ENCODE measurements at regions not wholly inside any gene's neighbourhood (a gene's known extent, or its start where the extent isn't known, plus 50 kb on each side); places are given as distances from the start of the nearest gene placed in this dataset.
"Not testable (repeated sequence)": the region's sequence is repeated elsewhere in the genome, so short reads cannot be mapped to it uniquely, and the experiment has no call there.

DNA sequence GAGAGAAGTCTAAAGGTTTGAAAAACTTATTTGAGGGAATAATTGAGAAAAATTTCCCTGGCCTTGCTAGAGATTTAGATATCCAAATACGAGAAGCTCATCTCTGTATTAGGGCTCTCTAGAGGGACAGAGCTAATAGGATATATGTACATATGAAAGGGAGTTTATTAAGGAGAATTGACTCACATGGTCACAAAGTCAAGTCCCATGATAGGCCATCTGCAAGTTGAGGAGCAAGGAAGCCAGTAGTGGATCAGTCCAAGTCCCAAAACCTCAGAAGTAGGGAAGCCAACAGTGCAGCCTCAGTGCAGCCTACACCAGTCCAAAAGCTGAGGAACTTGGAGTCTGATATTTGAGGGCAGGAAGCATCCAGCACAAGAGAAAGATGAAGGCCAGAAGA, 126.7 kb downstream of the PJA2 start:
- H3K4me3 ChIP-seq (replicated peaks; ENCODE audit: low read depth, low read length); DNase-seq (ENCODE audit: low read depth): not testable (repeated sequence)

DNA sequence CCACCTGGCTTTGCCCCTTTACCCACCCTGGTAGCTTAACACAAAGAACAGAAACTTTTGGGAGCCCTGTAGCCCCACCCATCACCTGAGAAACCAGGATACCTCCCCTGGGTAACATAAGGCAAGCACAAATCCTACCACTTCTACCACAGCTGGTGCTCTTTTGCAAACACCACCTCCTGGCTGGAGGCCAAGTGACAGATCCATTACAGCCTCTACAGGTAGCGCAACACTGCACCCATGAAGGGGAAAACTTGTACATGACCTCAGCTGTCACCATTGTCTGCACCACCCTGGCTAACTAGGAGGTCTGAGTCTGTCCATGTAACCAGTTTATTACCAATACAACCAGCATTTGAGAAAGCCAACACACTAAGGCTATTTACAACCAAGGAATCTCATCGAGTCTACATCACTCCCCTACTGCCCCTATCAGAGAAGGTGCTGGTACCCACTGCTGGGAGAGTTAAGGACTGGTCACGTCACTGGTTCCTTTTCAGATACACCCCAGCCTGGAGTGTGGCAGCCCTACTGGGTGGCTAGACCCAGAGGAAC, 128.6 kb downstream of the PJA2 start:
- TF ChIP-seq, protein P1, sequence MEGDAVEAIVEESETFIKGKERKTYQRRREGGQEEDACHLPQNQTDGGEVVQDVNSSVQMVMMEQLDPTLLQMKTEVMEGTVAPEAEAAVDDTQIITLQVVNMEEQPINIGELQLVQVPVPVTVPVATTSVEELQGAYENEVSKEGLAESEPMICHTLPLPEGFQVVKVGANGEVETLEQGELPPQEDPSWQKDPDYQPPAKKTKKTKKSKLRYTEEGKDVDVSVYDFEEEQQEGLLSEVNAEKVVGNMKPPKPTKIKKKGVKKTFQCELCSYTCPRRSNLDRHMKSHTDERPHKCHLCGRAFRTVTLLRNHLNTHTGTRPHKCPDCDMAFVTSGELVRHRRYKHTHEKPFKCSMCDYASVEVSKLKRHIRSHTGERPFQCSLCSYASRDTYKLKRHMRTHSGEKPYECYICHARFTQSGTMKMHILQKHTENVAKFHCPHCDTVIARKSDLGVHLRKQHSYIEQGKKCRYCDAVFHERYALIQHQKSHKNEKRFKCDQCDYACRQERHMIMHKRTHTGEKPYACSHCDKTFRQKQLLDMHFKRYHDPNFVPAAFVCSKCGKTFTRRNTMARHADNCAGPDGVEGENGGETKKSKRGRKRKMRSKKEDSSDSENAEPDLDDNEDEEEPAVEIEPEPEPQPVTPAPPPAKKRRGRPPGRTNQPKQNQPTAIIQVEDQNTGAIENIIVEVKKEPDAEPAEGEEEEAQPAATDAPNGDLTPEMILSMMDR (IDR thresholded peaks at IDR 0.05; ENCODE audit: low read length, missing control alignments), result no peak
- DNase-seq (ENCODE audit: low read depth), result no peak
- H3K4me3 ChIP-seq (replicated peaks; ENCODE audit: low read depth, low read length), result no peak overlapping the region

DNA sequence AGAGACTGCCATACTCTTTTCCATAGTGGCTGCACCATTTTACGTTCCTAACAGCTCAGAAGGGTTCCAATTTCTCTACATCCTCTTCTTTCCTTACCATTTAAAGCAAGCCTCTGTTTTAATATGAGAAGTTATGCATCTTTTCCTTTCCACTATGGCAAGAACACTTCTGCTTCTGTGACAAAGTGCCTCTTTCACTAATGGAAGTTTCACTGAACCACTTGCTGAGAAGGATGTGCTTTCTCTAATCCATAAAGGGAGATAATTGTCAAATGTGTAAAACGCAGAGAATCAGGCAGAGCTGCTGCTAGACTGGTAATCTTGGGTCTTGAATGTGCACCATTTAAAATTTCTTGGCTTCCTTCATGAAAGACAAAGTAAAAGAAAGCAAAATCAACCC, 131.6 kb downstream of the PJA2 start:
- no peak for DNase-seq (ENCODE audit: low read depth)
- TF ChIP-seq, protein P1 (IDR thresholded peaks at IDR 0.05; ENCODE audit: low read length, missing control alignments), result no peak
- H3K4me3 ChIP-seq (replicated peaks; ENCODE audit: low read depth, low read length), result no peak overlapping the region

DNA sequence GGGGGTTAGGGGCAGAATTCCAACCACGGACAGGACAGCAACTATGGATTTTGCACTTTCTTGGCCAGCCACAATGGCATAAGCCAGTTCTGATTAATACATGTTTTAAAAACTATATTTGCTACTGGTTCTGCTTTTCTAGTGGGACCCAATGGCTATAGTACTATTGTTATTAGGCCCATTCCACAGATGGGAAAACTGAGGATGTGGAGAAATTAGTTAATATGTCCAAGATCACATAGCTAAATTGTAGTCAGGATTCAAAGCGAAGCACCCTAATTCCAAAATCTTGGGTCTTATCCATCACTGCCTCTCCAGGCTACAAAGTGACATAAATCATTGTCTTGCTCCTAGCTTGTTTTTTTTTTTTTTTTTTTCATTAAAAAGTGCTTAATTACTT, 133.9 kb downstream of the PJA2 start:
- TF ChIP-seq, protein P1 (IDR thresholded peaks at IDR 0.05; ENCODE audit: low read length, missing control alignments), result no peak
- no peak for DNase-seq (ENCODE audit: low read depth)
- no peak overlapping the region for H3K4me3 ChIP-seq (replicated peaks; ENCODE audit: low read depth, low read length)

DNA sequence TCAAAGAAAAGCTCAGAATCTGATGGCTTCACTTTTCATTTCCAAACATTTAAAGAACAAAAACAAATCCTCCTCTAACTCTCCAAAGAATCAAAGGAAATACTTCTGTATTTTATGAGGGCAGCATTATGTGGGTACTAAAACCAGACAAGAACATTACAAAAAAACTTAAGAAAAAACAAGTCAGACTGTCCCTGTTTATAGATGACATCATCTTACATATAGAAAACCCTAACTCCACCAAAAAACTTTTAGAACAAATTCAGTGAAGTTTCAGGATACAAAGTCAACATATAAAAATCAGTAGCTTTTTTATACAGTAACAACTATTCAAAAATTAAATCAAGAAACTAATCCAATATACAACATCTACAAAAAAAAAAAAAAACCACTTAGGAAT, 136.2 kb downstream of the PJA2 start:
- TF ChIP-seq, protein P1 (IDR thresholded peaks at IDR 0.05; ENCODE audit: low read length, missing control alignments), result no peak
- DNase-seq (ENCODE audit: low read depth), result no peak
- H3K4me3 ChIP-seq (replicated peaks; ENCODE audit: low read depth, low read length), result no peak overlapping the region

DNA sequence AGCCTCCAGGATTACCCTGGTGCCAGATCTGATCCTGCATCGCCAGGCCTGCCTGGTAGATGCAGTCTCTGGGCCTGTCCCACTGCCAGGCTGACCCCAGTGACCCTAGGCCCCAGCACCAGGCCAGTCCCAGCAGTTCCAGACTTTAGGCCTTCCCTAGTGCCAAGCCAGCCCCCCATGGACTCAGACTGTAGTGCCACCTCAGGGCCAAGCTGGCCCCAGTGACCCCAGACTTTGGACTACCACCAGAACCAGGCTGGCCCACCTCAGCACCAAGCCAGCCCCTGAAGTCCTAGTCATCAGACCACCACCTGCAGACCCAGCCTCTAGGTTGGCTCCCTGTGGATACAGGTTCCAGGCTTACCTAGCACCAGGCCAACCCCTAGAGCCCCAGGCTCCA, 142.5 kb downstream of the PJA2 start:
- TF ChIP-seq, protein P1 (IDR thresholded peaks at IDR 0.05; ENCODE audit: low read length, missing control alignments), result no peak
- DNase-seq (ENCODE audit: low read depth), result no peak
- H3K4me3 ChIP-seq (replicated peaks; ENCODE audit: low read depth, low read length), result no peak overlapping the region

DNA sequence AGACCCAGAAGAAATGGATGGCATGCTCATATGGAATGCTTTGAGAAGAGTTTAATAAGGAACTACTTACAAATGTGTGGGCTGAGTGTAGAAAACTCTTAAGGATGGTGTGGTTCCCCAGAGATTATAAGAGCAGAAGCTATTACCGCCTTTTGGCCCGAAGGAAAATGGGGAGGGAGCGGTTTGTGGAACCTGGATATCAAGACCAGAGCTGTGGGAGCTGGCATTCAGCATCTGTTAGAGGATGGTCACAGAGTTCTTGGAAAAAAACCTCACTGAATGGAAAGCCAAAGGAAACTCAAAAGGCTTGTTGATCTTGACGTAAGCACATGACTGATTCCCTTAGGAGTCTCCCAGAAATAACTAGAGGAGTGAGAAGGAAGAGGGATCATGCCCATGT, 151.0 kb downstream of the PJA2 start:
- H3K4me3 ChIP-seq (replicated peaks; ENCODE audit: low read depth, low read length), result no peak overlapping the region
- TF ChIP-seq, protein P1 (IDR thresholded peaks at IDR 0.05; ENCODE audit: low read length, missing control alignments), result no peak
- no peak for DNase-seq (ENCODE audit: low read depth)

Measured in fibroblast of pulmonary artery (primary cell).